Liver (tissue), 8 donors: ENCODE measurements at regions not wholly inside any gene's neighbourhood (a gene's known extent, or its start where the extent isn't known, plus 50 kb on each side); places are given as distances from the start of the nearest gene placed in this dataset.

ENCODE experiments used
- DNase-seq: peaks from one replicate; pipeline ENCODE4 v3.0.0-alpha.2; 2017; ENCODE audit warnings: low spot score
- H3K27ac ChIP-seq, 2 donors: one replicate each; pipeline ENCODE4 v1.7.0; 2013; ENCODE audit warnings: inconsistent platforms in 2 of 2, low read length in 2 of 2, control low read depth in 1 of 2, low read depth in 1 of 2, mild to moderate bottlenecking in 1 of 2
- H3K27me3 ChIP-seq, 4 donors: one replicate each; pipeline versions ENCODE4 v1.6.1 to v1.7.0; 2013; ENCODE audit warnings: low read length in 3 of 4, inconsistent platforms in 1 of 4, mild to moderate bottlenecking in 1 of 4, moderate library complexity in 1 of 4; ENCODE audit not compliant: control insufficient read depth in 4 of 4, insufficient read depth in 4 of 4
- H3K36me3 ChIP-seq, 4 donors: one replicate each; pipeline versions ENCODE4 v1.6.1 to v1.7.0; 2013; ENCODE audit warnings: low read length in 3 of 4, mild to moderate bottlenecking in 3 of 4, low read depth in 1 of 4, moderate library complexity in 1 of 4; ENCODE audit not compliant: control insufficient read depth in 4 of 4, insufficient read depth in 3 of 4
- H3K4me1 ChIP-seq, 4 donors: one replicate each; pipeline versions ENCODE4 v1.6.1 to v1.7.0; 2013; ENCODE audit warnings: low read length in 3 of 4, mild to moderate bottlenecking in 3 of 4, moderate library complexity in 1 of 4; ENCODE audit not compliant: control insufficient read depth in 4 of 4, insufficient read depth in 4 of 4
- H3K4me3 ChIP-seq, 3 donors: one replicate each; pipeline versions ENCODE4 v1.6.1 to v1.7.0; 2013; ENCODE audit warnings: low read length in 3 of 3, control low read depth in 1 of 3, low read depth in 1 of 3, mild to moderate bottlenecking in 1 of 3
- H3K9ac ChIP-seq, 2 donors: one replicate each; pipeline ENCODE4 v1.7.0; 2013; ENCODE audit warnings: low read length in 2 of 2, mild to moderate bottlenecking in 2 of 2, moderate library complexity in 2 of 2, control low read depth in 1 of 2, low read depth in 1 of 2
- H3K9me3 ChIP-seq, 4 donors: one replicate each; pipeline versions ENCODE4 v1.6.1 to v1.7.0; 2013; ENCODE audit warnings: low read length in 3 of 4; ENCODE audit not compliant: control insufficient read depth in 4 of 4
- ATF3 ChIP-seq: IDR thresholded peaks from 2 replicates; pipeline ENCODE4 v1.6.1; 2016; ENCODE audit warnings: antibody characterized with exemption
- CTCF ChIP-seq: fragments of 150-350 bp; IDR thresholded peaks from 2 replicates; pipeline ENCODE4 v1.5.1; 2017; ENCODE audit warnings: improper control_type of control experiment, low read depth, low read length; ENCODE audit not compliant: missing input control
- EGR1 ChIP-seq, 2 donors: IDR thresholded peaks; 2 replicates each; pipeline ENCODE4 v1.6.1; 2016 to 2018; ENCODE audit warnings: antibody characterized with exemption in 2 of 2, low read depth in 2 of 2
- FOXA1 ChIP-seq: IDR thresholded peaks from 2 replicates; pipeline ENCODE4 v1.6.1; 2016; ENCODE audit warnings: antibody characterized with exemption
- FOXA2 ChIP-seq: IDR thresholded peaks from 2 replicates; pipeline ENCODE4 v1.6.1; 2016; ENCODE audit warnings: antibody characterized with exemption
- GABPA ChIP-seq, 2 donors: IDR thresholded peaks in 1 of 2; conservative IDR thresholded peaks in 1 of 2; 2 replicates each; pipeline ENCODE4 v1.6.1; 2016; ENCODE audit warnings: antibody characterized with exemption in 2 of 2, mild to moderate bottlenecking in 1 of 2, moderate library complexity in 1 of 2
- HNF4A ChIP-seq, 2 donors: conservative IDR thresholded peaks; 2 replicates each; pipeline ENCODE4 v1.6.1; 2016; ENCODE audit warnings: antibody characterized with exemption in 2 of 2, mild to moderate bottlenecking in 2 of 2
- HNF4G ChIP-seq: IDR thresholded peaks from 2 replicates; pipeline ENCODE4 v1.6.1; 2016; ENCODE audit warnings: antibody characterized with exemption
- JUND ChIP-seq, 2 donors: IDR thresholded peaks; 2 replicates each; pipeline ENCODE4 v1.6.1; 2016; ENCODE audit warnings: antibody characterized with exemption in 2 of 2
- MAX ChIP-seq: IDR thresholded peaks from 2 replicates; pipeline ENCODE4 v1.6.1; 2016; ENCODE audit warnings: antibody characterized with exemption
- NR2F2 ChIP-seq: IDR thresholded peaks from 2 replicates; pipeline ENCODE4 v1.6.1; 2016; ENCODE audit warnings: antibody characterized with exemption
- RAD21 ChIP-seq, 2 donors: IDR thresholded peaks; 2 replicates each; pipeline ENCODE4 v1.6.1; 2016; ENCODE audit warnings: antibody characterized with exemption in 2 of 2, mild to moderate bottlenecking in 2 of 2
- REST ChIP-seq: IDR thresholded peaks from 2 replicates; pipeline ENCODE4 v1.6.1; 2016; ENCODE audit warnings: antibody characterized with exemption, mild to moderate bottlenecking
- RXRA ChIP-seq, 2 donors: IDR thresholded peaks; 2 replicates each; pipeline ENCODE4 v1.6.1; 2017 to 2018; ENCODE audit warnings: antibody characterized with exemption in 2 of 2, mild to moderate bottlenecking in 1 of 2
- SP1 ChIP-seq: IDR thresholded peaks from 2 replicates; pipeline ENCODE4 v1.6.1; 2018; ENCODE audit warnings: antibody characterized with exemption, mild to moderate bottlenecking
- TAF1 ChIP-seq: conservative IDR thresholded peaks from 2 replicates; pipeline ENCODE4 v1.6.1; 2016; ENCODE audit warnings: antibody characterized with exemption, mild to moderate bottlenecking
- YY1 ChIP-seq: IDR thresholded peaks from 2 replicates; pipeline ENCODE4 v1.6.1; 2016; ENCODE audit warnings: antibody characterized with exemption, mild to moderate bottlenecking
- ZBTB33 ChIP-seq: IDR thresholded peaks from 2 replicates; pipeline ENCODE4 v1.6.1; 2016; ENCODE audit warnings: antibody characterized with exemption
- WGBS: extraction: QIAGEN DNeasy Blood & Tissue Kit; methylation state at CpG from one replicate; pipeline ENCODE4 v1.1.7; 2013; 5-methylcytosine and 5-hydroxymethylcytosine counted together
- donor health status: healthy.
- donor health status: healthy.
- donor health status: healthy.
- donor health status: healthy.
- donor health status: healthy.

GRCh38 chr16:85294810-85295508 lies 182.7 kb upstream of the CIBAR2 start:
- Histone ChIP-seq H3K4me3 (no peak overlapping the region), H3K9ac (no peak overlapping the region), H3K27me3 (no peaks in the 10 kb centered on the region), H3K9me3 (no peaks in the 10 kb centered on the region), H3K27ac (peak overlapping the region in 1 of 2 donors; percentile 66), H3K4me1 (peaks cover 12 to 43% (median 29%) of the 10 kb centered on the region in 4 donors), H3K36me3 (no peaks in the 10 kb centered on the region)
- WGBS: 95% methylated on average over 25 of the region's 25 CpGs
- no peak for TF ChIP-seq EGR1 (IDR thresholded peaks at IDR 0.05; ENCODE audit: low read depth in 2 of 2)
- TF ChIP-seq CTCF: no peak
- TF ChIP-seq MAX: no peak
- no peak for TF ChIP-seq SP1
- no peak for TF ChIP-seq HNF4A (conservative IDR thresholded peaks at IDR 0.05)
- TF ChIP-seq JUND (IDR thresholded peaks at IDR 0.05): no peak
- TF ChIP-seq ATF3: no peak
- TF ChIP-seq REST: no peak
- TF ChIP-seq RXRA (IDR thresholded peaks at IDR 0.05): no peak
- no peak for TF ChIP-seq FOXA2
- no peak for TF ChIP-seq NR2F2
- no peak for TF ChIP-seq HNF4G
- TF ChIP-seq ZBTB33: no peak
- no peak for TF ChIP-seq FOXA1
- no peak for TF ChIP-seq TAF1
- TF ChIP-seq YY1: no peak
- TF ChIP-seq GABPA (IDR thresholded peaks at IDR 0.05 in 1 of 2, conservative IDR thresholded peaks at IDR 0.05 in 1 of 2): no peak
- TF ChIP-seq RAD21 (IDR thresholded peaks at IDR 0.05): no peak
- no peak for DNase-seq
